ENCODE measurements at regions not wholly inside any gene's neighbourhood (a gene's known extent, or its start where the extent isn't known, plus 50 kb on each side); places are given as distances from the start of the nearest gene placed in this dataset.

DNA sequence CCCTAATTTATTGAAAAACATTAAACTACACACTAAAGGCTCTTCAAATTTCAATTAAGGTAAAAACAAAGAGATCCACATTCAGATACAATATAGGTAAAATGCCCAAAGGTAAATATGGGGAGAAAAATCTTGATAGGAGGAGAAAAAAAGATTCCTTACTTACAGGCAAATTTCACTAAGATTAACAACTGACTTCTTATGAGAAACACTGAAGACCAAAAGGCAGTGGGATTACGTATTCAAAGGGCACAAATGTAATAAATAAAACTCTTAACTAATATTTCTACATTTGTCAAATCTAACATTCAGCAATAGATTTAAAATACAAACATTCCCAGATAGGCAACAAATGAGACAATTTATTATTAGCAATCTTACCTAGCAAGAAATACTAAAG lies 829.3 kb downstream of the SH3BGRL start:
- TF ChIP-seq CEBPB (IDR thresholded peaks at IDR 0.05) (no peak), NFIC (IDR thresholded peaks at IDR 0.05) (no peak), ZBTB7A (IDR thresholded peaks at IDR 0.05; ENCODE audit: low read depth) (no peak), RAD21 (IDR thresholded peaks at IDR 0.05; ENCODE audit: low read depth) (no peak), YY1 (IDR thresholded peaks at IDR 0.05; ENCODE audit: low read depth) (no peak), EP300 (IDR thresholded peaks at IDR 0.05; ENCODE audit: borderline replicate concordance) (no peak), TCF12 (IDR thresholded peaks at IDR 0.05; ENCODE audit: low read depth) (no peak), CREB1 (IDR thresholded peaks at IDR 0.05; ENCODE audit: low read depth) (no peak), TAF1 (IDR thresholded peaks at IDR 0.05; ENCODE audit: low read depth) (no peak)
- TF ChIP-seq, protein P1, sequence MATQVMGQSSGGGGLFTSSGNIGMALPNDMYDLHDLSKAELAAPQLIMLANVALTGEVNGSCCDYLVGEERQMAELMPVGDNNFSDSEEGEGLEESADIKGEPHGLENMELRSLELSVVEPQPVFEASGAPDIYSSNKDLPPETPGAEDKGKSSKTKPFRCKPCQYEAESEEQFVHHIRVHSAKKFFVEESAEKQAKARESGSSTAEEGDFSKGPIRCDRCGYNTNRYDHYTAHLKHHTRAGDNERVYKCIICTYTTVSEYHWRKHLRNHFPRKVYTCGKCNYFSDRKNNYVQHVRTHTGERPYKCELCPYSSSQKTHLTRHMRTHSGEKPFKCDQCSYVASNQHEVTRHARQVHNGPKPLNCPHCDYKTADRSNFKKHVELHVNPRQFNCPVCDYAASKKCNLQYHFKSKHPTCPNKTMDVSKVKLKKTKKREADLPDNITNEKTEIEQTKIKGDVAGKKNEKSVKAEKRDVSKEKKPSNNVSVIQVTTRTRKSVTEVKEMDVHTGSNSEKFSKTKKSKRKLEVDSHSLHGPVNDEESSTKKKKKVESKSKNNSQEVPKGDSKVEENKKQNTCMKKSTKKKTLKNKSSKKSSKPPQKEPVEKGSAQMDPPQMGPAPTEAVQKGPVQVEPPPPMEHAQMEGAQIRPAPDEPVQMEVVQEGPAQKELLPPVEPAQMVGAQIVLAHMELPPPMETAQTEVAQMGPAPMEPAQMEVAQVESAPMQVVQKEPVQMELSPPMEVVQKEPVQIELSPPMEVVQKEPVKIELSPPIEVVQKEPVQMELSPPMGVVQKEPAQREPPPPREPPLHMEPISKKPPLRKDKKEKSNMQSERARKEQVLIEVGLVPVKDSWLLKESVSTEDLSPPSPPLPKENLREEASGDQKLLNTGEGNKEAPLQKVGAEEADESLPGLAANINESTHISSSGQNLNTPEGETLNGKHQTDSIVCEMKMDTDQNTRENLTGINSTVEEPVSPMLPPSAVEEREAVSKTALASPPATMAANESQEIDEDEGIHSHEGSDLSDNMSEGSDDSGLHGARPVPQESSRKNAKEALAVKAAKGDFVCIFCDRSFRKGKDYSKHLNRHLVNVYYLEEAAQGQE (IDR thresholded peaks at IDR 0.05; ENCODE audit: low read depth) = no peak

Measured in Ishikawa (cell line).